GM21529 (cell line): ENCODE measurements at regions not wholly inside any gene's neighbourhood (a gene's known extent, or its start where the extent isn't known, plus 50 kb on each side); places are given as distances from the start of the nearest gene placed in this dataset.
"Not testable (repeated sequence)": the region's sequence is repeated elsewhere in the genome, so short reads cannot be mapped to it uniquely, and the experiment has no call there.

Source experiments
- ATAC-seq: cut with Tn5 transposase; IDR thresholded peaks from one replicate; pipeline ENCODE4 v1.9.1; 2021; ENCODE audit not compliant: unreplicated experiment

DNA sequence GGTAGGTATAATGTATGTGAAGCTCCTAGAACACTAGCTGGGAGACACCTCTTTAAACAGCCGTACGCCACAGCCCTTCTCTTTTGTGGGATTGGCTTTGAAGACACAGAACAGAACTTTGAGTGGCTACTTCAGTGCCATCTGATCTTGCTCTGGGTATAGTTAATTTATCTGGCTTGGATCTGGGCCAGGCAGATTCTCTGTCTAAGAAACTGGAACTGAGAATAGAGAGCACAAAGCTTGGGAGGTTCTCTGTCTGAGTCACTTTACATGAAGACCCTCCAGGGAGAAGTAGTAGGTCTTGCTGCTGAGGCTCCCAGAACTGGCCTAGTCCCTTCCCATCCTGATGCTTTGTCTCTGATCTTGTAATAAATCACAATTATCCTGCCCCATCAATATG is 721.0 kb upstream of the KIF2B start:
- no peak for ATAC-seq

DNA sequence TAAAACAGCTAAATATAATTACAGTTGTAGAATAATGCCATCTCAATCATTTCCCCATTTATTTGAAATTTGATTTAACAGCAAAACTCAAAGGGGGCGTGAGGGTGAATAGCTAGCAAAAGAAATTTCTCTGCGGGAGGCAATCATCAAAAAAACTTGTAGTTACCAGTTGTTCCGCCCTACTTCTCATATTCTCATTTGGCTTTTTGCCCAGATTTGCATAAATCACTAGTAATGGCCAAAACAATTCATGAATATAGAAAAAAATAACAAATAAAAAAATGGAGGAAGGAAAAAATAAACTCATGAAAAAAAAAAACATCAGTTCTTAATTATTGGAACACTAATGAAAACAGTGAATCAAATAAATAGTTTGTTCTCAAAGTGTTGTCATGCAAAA is 722.6 kb upstream of the KIF2B start:
- ATAC-seq, result no peak

- ATAC-seq, result no peak
These were observed 729.3 kb upstream of the KIF2B start for GRCh38 chr17:53093391-53093790.

GRCh38 chr17:53092072-53092471 is 730.7 kb upstream of the KIF2B start:
- no peak for ATAC-seq

- ATAC-seq, result no peak
These were observed 732.0 kb upstream of the KIF2B start for GRCh38 chr17:53090770-53091169.

DNA sequence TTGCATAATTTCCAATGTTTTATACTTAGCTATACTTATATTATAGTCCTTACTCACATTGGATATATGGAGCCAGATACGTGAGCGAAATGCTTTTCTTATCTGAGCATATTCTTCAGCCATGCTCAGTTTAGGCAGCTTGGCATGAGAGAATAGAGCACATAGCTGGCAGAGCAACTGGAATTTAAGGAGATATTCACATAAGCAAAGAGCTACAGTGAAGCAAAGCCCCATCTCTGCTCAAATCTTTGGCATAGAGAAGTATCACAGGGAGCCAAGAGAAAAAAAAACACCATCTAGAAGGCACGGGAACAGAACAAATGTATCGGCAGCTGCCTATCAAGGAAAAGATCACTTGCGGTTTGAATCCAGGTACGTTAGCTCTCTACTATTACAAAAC is 734.2 kb upstream of the KIF2B start:
- no peak for ATAC-seq

DNA sequence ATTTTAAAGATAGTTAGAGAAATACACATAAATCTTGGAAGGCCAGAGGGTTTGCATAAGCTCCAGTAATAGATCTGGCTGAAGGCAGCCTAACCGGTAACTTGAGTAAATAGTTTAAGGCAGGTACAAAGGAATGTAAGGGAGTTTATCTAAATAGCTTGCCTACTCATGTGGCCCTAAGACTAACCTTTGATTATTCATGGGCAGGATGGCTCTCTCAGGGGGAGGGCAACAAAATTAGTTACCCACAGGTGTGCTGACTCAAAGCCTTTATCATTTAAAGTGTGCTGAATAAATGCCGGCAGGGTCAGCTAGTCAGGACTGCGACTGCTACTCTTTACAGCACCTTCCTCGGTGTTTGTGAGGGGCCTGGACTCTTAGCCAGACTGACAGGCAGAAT is 761.3 kb upstream of the KIF2B start:
- ATAC-seq, result no peak

DNA sequence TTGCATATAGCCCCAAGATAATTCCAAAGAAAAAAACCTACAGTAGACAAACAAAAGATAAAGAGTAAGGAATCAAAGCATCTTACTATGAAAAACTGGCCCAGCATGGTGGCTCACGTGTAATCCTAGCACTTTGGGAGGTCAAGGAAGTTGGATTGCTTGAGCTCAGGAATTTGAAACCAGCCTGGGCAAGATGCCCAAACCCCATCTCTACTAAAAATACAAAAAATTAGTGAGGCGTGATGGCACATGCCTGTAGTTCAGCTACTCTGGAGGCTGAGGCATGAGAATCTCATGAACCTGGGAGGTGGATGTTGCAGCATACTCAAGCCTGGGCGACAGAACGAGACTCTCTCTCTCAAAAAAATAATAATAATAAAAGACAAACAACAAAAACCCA is 764.7 kb upstream of the KIF2B start:
- ATAC-seq, result no peak

- no peak for ATAC-seq
These were observed 775.9 kb upstream of the KIF2B start for GRCh38 chr17:53046781-53047180.

DNA sequence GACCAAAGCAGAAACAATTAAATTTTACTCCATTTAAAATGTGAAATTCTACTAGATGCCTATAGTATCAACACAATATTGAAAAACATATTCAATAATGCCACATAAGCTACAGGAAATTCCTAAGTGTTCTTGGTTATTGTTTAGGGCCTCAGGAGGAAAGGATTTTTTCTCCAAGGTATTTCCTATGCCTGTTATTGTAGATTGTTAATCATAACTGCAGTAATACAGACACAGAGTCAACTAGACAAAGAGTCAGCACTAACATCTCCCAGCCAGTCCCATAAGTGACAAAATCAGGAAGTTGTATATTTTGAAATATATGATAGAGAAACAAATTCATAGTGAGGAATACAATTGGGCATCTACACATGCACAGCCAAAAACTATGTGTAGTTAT is 782.7 kb upstream of the KIF2B start:
- ATAC-seq, result no peak

GRCh38 chr17:53033297-53033696 is 789.4 kb upstream of the KIF2B start:
- ATAC-seq, result no peak

- ATAC-seq, result no peak
These were observed 789.9 kb upstream of the KIF2B start for GRCh38 chr17:53032861-53033271.

GRCh38 chr17:53017227-53017626 is 805.5 kb upstream of the KIF2B start:
- no peak for ATAC-seq

DNA sequence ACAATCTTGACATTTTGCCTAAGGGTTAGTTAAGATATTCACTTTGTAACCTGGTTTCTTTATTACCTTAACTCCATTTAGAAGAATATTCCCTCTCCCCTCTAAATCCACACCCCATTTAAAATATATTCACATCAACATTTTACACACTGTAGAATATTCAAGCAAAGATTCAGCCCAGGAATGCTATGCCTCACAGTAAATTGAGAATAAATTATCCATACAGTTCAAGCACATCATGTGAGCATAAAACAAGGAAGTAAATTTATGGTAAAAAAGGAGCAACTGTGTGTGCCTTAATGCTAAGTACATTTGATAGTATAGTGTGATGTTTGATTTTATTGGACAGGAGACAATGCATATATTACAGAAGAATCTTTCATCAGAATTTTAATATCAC is 806.6 kb upstream of the KIF2B start:
- ATAC-seq, result no peak

DNA sequence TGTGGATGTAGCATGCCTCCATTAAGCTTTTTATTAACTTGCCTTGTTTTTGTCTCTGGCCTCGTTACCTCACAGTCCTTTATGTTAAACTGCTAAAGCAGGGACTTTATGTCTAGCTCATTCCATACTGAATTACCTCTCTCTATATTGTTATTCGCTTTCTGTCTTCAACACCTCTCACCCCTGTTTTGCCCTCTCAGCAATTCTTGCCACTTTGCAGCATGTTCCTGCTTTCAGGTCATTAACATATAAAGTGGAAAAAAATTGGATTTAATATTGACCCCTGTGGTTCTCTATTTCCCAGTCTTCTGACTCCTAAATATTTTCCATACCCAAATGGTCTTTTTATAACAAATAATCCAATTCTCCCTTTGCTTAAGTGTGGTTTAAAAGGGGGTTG is 810.4 kb upstream of the KIF2B start:
- ATAC-seq, result no peak

GRCh38 chr17:53006006-53006405 is 816.7 kb upstream of the KIF2B start:
- ATAC-seq, result no peak

- no peak for ATAC-seq
These were observed 817.8 kb upstream of the KIF2B start for GRCh38 chr17:53004902-53005301.

GRCh38 chr17:52995881-52996280 is 826.8 kb upstream of the KIF2B start:
- ATAC-seq, result no peak

- ATAC-seq, result no peak
These were observed 827.6 kb upstream of the KIF2B start for GRCh38 chr17:52995147-52995546.

GRCh38 chr17:52986056-52986662 is 827.6 kb upstream of the CA10 start:
- no peak for ATAC-seq

GRCh38 chr17:52982331-52982730 is 823.8 kb upstream of the CA10 start:
- ATAC-seq, result no peak

GRCh38 chr17:52979921-52980320 is 821.4 kb upstream of the CA10 start:
- ATAC-seq, result no peak

DNA sequence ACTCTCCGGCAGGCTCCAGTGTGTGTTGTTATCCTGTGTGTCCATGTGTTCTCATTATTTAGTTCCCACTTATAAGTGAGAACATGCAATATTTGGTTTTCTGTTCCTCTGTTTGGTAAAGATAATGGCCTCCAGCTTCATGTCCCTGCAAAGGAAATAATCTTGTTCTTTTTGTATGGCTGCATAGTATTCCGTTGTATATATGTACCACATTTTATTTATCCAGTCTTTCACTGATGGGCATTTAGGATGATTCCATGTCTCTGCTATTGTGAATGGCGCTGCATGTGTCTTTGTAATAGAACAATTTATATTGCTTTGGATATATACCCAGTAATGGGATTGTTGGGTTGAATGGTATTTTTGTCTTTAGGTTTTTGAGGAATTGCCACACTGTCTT is 807.3 kb upstream of the CA10 start:
- ATAC-seq, result no peak

DNA sequence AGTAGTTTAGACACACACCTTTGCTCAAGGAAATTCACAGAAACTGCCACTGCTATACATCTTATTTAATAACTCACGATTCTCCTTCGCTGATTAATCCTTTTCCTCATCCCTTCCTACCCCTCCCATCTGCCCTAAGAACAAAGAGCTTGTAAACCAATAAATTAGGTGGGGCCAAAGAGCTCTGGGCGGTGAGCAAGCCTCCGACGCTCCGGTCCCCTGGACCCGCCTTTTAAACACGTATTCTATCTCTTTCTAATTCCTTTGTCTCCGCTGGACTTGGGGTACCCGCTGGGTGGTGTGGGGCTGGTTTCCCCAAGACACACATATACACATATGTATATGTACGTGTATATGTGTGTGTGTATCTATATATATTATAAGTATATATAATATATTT is 803.2 kb upstream of the CA10 start:
- ATAC-seq, result not testable (repeated sequence)
